ENCODE measurements at regions not wholly inside any gene's neighbourhood (a gene's known extent, or its start where the extent isn't known, plus 50 kb on each side); places are given as distances from the start of the nearest gene placed in this dataset.

DNA sequence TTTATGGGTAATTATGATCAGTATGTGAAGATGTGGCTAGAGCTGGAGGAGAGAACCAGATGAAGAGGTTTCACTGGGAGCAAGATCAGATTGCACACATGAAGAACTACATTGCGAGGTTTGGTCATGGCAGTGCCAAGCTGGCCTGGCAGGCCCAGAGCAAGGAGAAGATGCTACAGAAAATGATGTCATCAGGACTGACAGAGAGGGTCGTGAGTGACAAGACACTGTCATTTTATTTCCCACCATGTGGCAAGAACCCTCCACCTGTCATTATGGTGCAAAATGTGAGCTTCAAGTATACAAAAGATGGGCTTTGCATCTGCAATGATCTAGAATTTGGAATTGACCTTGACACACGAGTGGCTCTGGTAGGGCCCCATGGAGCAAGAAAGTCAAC, 168.3 kb downstream of the C3orf38 start:
- Histone ChIP-seq H3K36me3 (ENCODE audit: control insufficient read depth, insufficient read depth, low read length) (no peaks in the 10 kb centered on the region), H3K9ac (ENCODE audit: extremely low read depth, low read length, poor library complexity, severe bottlenecking) (no peak overlapping the region), H3K4me1 (ENCODE audit: control insufficient read depth, insufficient read depth, low read length) (peaks cover 6% of the 10 kb centered on the region), H3K4me3 (ENCODE audit: low read length) (no peak overlapping the region), H3K9me3 (ENCODE audit: control insufficient read depth, low read length) (no peaks in the 10 kb centered on the region), H3K27me3 (ENCODE audit: control insufficient read depth, insufficient read depth, low read length, poor library complexity, severe bottlenecking) (no peaks in the 10 kb centered on the region), H3K27ac (ENCODE audit: low read depth, low read length) (no peak overlapping the region)
- DNase-seq: no peak
- WGBS, 2 experiments (ENCODE audit: insufficient coverage in 1 of 2, insufficient read length in 1 of 2): 90 to 100% methylated on average over 1 to 3 of the region's 3 CpGs
- TF ChIP-seq, protein P1, sequence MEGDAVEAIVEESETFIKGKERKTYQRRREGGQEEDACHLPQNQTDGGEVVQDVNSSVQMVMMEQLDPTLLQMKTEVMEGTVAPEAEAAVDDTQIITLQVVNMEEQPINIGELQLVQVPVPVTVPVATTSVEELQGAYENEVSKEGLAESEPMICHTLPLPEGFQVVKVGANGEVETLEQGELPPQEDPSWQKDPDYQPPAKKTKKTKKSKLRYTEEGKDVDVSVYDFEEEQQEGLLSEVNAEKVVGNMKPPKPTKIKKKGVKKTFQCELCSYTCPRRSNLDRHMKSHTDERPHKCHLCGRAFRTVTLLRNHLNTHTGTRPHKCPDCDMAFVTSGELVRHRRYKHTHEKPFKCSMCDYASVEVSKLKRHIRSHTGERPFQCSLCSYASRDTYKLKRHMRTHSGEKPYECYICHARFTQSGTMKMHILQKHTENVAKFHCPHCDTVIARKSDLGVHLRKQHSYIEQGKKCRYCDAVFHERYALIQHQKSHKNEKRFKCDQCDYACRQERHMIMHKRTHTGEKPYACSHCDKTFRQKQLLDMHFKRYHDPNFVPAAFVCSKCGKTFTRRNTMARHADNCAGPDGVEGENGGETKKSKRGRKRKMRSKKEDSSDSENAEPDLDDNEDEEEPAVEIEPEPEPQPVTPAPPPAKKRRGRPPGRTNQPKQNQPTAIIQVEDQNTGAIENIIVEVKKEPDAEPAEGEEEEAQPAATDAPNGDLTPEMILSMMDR (conservative IDR thresholded peaks at IDR 0.05): no peak
- Mint-ChIP-seq H3K9me3 (no peaks in the 10 kb centered on the region), H3K27me3 (ENCODE audit: insufficient read depth) (no peaks in the 10 kb centered on the region), H3K27ac (no peak overlapping the region), H3K4me1 (peaks cover 7% of the 10 kb centered on the region), H3K4me3 (no peak overlapping the region), H3K36me3 (ENCODE audit: low read depth) (no peaks in the 10 kb centered on the region)

GRCh38 chr3:88321363-88322050, 171.7 kb downstream of the C3orf38 start:
- no peak overlapping the region for H3K27ac Mint-ChIP-seq
- no peak overlapping the region for H3K9ac ChIP-seq (ENCODE audit: extremely low read depth, low read length, poor library complexity, severe bottlenecking)
- TF ChIP-seq, protein P1 (conservative IDR thresholded peaks at IDR 0.05): no peak
- H3K27ac ChIP-seq (ENCODE audit: low read depth, low read length): no peak overlapping the region
- H3K4me3 ChIP-seq (ENCODE audit: low read length): no peak overlapping the region
- no peaks in the 10 kb centered on the region for H3K36me3 Mint-ChIP-seq (ENCODE audit: low read depth)
- no peak overlapping the region for H3K4me3 Mint-ChIP-seq
- no peaks in the 10 kb centered on the region for H3K27me3 ChIP-seq (ENCODE audit: control insufficient read depth, insufficient read depth, low read length, poor library complexity, severe bottlenecking)
- WGBS, 2 experiments (ENCODE audit: insufficient coverage in 1 of 2, insufficient read length in 1 of 2): 83 to 100% methylated on average over 1 to 3 of the region's 3 CpGs
- peaks cover 11% of the 10 kb centered on the region for H3K4me1 Mint-ChIP-seq
- peaks cover 4% of the 10 kb centered on the region for H3K4me1 ChIP-seq (ENCODE audit: control insufficient read depth, insufficient read depth, low read length)
- H3K27me3 Mint-ChIP-seq (ENCODE audit: insufficient read depth): no peaks in the 10 kb centered on the region
- H3K36me3 ChIP-seq (ENCODE audit: control insufficient read depth, insufficient read depth, low read length): no peaks in the 10 kb centered on the region
- DNase-seq: no peak
- H3K9me3 ChIP-seq (ENCODE audit: control insufficient read depth, low read length): no peaks in the 10 kb centered on the region
- H3K9me3 Mint-ChIP-seq: no peaks in the 10 kb centered on the region

DNA sequence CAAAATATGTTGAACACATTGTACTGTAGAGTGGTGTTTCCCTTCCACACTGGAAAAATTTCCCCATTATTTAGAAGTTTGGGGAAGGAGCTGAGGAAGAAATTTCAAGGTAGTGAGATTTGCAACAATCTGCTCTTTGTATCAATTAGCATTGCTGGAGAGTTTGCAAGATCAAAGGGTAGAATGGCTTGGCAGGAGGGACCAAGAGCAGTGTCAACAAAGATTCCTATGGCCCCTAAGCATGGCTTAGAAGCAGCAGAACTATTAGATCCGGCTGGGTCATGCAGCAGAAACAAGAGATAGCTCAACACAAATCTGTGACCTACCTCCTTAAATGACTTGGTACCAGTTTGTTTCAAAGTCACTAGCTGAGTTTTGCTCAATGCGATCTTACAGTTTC, 175.0 kb downstream of the C3orf38 start:
- no peak overlapping the region for H3K27ac ChIP-seq (ENCODE audit: low read depth, low read length)
- no peak overlapping the region for H3K4me3 Mint-ChIP-seq
- 84 to 86% methylated on average over 1 to 2 of the region's 2 CpGs for WGBS, 2 experiments (ENCODE audit: insufficient coverage in 1 of 2, insufficient read length in 1 of 2)
- no peak overlapping the region for H3K4me3 ChIP-seq (ENCODE audit: low read length)
- no peaks in the 10 kb centered on the region for H3K9me3 Mint-ChIP-seq
- no peak for DNase-seq
- no peaks in the 10 kb centered on the region for H3K27me3 Mint-ChIP-seq (ENCODE audit: insufficient read depth)
- H3K4me1 Mint-ChIP-seq: peaks cover 8% of the 10 kb centered on the region
- no peak overlapping the region for H3K27ac Mint-ChIP-seq
- H3K36me3 Mint-ChIP-seq (ENCODE audit: low read depth): no peaks in the 10 kb centered on the region
- TF ChIP-seq, protein P1 (conservative IDR thresholded peaks at IDR 0.05): no peak
- H3K9me3 ChIP-seq (ENCODE audit: control insufficient read depth, low read length): no peaks in the 10 kb centered on the region
- no peak overlapping the region for H3K9ac ChIP-seq (ENCODE audit: extremely low read depth, low read length, poor library complexity, severe bottlenecking)
- no peaks in the 10 kb centered on the region for H3K36me3 ChIP-seq (ENCODE audit: control insufficient read depth, insufficient read depth, low read length)
- H3K4me1 ChIP-seq (ENCODE audit: control insufficient read depth, insufficient read depth, low read length): peaks cover 2% of the 10 kb centered on the region
- no peaks in the 10 kb centered on the region for H3K27me3 ChIP-seq (ENCODE audit: control insufficient read depth, insufficient read depth, low read length, poor library complexity, severe bottlenecking)

All from endodermal cell (in vitro differentiated cells).